Activated CD4-positive, alpha-beta T cell treated with anti-CD3 and anti-CD28 coated beads for 36 hours (primary cell): ENCODE measurements at regions not wholly inside any gene's neighbourhood (a gene's known extent, or its start where the extent isn't known, plus 50 kb on each side); places are given as distances from the start of the nearest gene placed in this dataset.

Source experiments
- ATAC-seq: fragments of 200-7000 bp; cut with Tn5 transposase; one replicate; pipeline ENCODE4 v1.10.0; 2021; ENCODE audit warnings: mild to moderate bottlenecking, moderate library complexity
- CTCF ChIA-PET: fragments of 350-600 bp; sonication (Branson Sonifier 250); formaldehyde crosslinking; loops from one replicate; lab custom pipeline; 2021; ENCODE audit warnings: antibody characterized with exemption; lab: Charles Lee
- POLR2A ChIA-PET: fragments of 350-600 bp; sonication (Branson Sonifier 250); formaldehyde crosslinking; loops from one replicate; lab custom pipeline; 2021; ENCODE audit warnings: antibody characterized with exemption, inconsistent platforms; lab: Charles Lee
- DNase-seq: peaks from one replicate; pipeline ENCODE4 v3.0.0-alpha.2; 2020
- H3K27ac Mint-ChIP-seq: one replicate; pipeline ENCODE4 v1.8.0; 2021; ENCODE audit warnings: mixed read lengths
- H3K27me3 Mint-ChIP-seq: one replicate; pipeline ENCODE4 v1.8.0; 2021; ENCODE audit warnings: mixed read lengths
- H3K36me3 Mint-ChIP-seq: one replicate; pipeline ENCODE4 v1.8.0; 2021; ENCODE audit warnings: low read depth, mixed read lengths
- H3K4me1 Mint-ChIP-seq: one replicate; pipeline ENCODE4 v1.8.0; 2021; ENCODE audit warnings: mixed read lengths
- H3K4me3 Mint-ChIP-seq: one replicate; pipeline ENCODE4 v1.8.0; 2021; ENCODE audit warnings: mild to moderate bottlenecking, moderate library complexity, mixed read lengths
- H3K9me3 Mint-ChIP-seq: one replicate; pipeline ENCODE4 v1.8.0; 2021; ENCODE audit warnings: low read depth, mixed read lengths
- intact Hi-C, 2 experiments: fragments of 100-400 bp; cut with DNase I in 1 of 2; cut with micrococcal nuclease in 1 of 2; formaldehyde crosslinking; loops; one replicate each; pipeline versions ENCODE4 v1.14.2 to v1.15.1; 2022 to 2024; cut with DNase I, micrococcal nuclease

- ChIA-PET CTCF (no interaction called here), POLR2A (no interaction called here)
- Mint-ChIP-seq H3K36me3 (no peaks in the 10 kb centered on the region), H3K27me3 (no peaks in the 10 kb centered on the region), H3K4me1 (no peaks in the 10 kb centered on the region), H3K4me3 (no peak overlapping the region), H3K27ac (no peak overlapping the region), H3K9me3 (peaks cover 2% of the 10 kb centered on the region)
- DNase-seq (no peak), ATAC-seq (no peak)
- intact Hi-C loops, result loop anchor here in 1 of 2 experiments (10.0 kb wide), 1 partner anchor 1532 kb away; no protein-coding TSS in a partner anchor
These were observed 431.2 kb upstream of the CHST9 start for GRCh38 chr18:27616324-27616723.

DNA sequence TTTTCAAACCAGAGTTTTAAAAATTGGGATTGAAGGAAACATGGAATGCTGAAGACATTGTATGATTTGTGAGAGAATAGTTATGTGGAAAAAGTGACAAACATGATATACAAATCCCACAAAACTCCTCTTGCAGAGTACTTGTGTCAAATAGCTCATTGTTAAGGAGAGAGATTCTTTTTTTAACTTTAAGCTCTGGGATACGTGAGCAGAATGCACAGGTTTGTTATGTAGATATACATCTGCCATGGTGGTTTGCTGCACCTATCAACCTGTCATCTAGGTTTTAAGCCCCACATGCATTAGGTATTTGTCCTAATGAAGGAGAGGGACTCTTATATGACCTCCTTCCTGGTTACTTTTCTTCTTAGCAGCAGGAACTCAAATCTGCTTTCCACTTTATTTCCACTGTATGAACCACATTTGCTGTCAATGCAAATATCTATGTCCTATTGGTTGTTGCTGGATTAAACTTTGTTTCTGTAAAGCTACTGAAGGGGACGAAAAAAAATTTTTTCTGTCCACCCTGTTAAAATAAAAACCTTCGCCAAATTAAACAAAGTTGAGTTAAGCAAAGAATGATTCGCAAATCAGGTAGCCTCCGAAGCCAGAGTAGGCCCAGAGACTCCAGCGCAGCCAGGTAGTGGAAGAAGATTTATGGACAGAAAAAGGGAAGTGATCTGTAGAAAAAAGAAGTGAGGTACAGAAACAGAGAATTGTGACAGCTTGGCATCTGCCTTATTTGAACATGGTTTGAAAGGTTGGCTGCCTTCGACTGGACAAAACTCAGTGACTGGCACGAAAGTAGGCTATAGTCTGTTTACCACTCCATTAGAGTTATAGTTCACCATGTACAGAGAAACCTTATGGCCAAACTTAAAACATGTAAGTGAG lies 430.1 kb upstream of the CHST9 start:
- Mint-ChIP-seq H3K27me3 (no peaks in the 10 kb centered on the region), H3K9me3 (peaks cover 2% of the 10 kb centered on the region), H3K36me3 (no peaks in the 10 kb centered on the region), H3K4me1 (no peaks in the 10 kb centered on the region), H3K4me3 (no peak overlapping the region), H3K27ac (no peak overlapping the region)
- ATAC-seq (no peak), DNase-seq (no peak)
- POLR2A ChIA-PET, result no interaction called here
- intact Hi-C loops, result loop anchor here in 1 of 2 experiments (10.0 kb wide), 1 partner anchor 1530 kb away; no protein-coding TSS in a partner anchor
- CTCF ChIA-PET, result interaction anchor here (0.7 kb wide), 1 partner anchor 1237 kb away, joined by 3 read pairs; no protein-coding TSS in a partner anchor

DNA sequence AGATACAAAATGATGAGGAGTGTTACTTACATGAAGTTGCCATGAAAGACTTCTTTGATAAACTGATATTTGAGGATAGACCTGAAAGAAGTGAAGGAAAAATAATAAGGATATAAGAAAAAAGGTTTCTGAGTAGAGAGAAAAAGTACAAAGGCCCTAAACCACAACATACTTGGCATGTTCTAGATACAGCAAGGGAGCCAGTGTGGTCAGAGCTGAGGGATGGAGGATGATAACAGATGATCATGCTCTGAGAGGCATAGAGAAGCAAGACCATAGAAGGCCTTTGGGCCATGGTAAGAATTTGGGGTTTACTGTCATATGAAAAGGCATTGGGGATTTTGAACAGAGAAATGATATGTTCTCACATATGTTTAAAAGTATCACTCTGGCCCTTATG lies 424.1 kb upstream of the CHST9 start:
- Mint-ChIP-seq H3K36me3 (no peaks in the 10 kb centered on the region), H3K27me3 (no peaks in the 10 kb centered on the region), H3K4me1 (no peaks in the 10 kb centered on the region), H3K4me3 (no peak overlapping the region), H3K27ac (no peak overlapping the region), H3K9me3 (no peaks in the 10 kb centered on the region)
- intact Hi-C loops, result loop anchor here in 1 of 2 experiments (10.0 kb wide), 1 partner anchor 586 kb away; no protein-coding TSS in a partner anchor
- ChIA-PET CTCF (interaction anchor here (0.7 kb wide), 1 partner anchor 10 kb away, joined by 3 read pairs; no protein-coding TSS in a partner anchor), POLR2A (no interaction called here)
- DNase-seq, result no peak
- ATAC-seq, result no peak

DNA sequence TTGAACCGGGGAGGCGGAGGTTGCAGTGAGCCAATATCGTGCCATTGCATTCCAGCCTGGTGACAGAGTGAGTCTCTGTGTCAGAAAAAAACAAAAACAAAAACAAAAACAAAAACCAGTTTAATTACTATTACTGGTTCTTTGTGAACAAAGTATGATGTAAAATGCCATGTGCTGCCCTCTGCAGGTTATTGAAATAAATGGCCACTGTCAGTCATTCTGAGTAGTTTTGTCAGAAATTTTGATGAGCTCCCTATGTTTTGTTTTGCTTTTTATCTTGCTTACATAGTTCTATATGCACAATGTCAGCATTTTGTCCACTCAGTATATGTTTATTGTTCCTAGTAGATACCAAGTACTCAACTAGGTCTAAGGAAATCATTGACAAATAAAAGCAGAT lies 423.6 kb upstream of the CHST9 start:
- intact Hi-C loops, result loop anchor here in 1 of 2 experiments (10.0 kb wide), 1 partner anchor 586 kb away; no protein-coding TSS in a partner anchor
- no peak for DNase-seq

DNA sequence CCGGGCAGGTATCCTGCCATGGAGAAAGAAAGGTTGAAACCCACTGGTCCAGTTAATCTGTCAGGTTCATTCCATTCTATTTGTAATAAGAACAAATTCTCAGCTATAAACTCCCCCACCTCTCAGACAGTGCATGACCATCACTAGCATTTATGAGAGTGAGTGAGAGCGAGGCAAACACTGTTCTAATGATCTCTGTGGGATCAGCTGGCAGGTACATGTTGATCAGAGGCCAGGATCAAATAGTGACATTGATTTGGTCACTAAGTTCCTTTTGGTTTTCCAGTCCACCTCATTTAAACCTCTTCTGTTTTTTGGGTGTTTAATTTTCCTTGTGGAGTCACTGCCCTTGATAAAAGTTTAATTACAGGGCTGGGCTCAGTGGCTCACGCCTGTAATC lies 423.1 kb upstream of the CHST9 start:
- intact Hi-C loops, result loop anchor here in 1 of 2 experiments (10.0 kb wide), 1 partner anchor 587 kb away; no protein-coding TSS in a partner anchor
- CTCF ChIA-PET, result no interaction called here
- H3K27ac Mint-ChIP-seq, result no peak overlapping the region

More for the DNA sequence above, 423.6 kb upstream of the CHST9 start:
- ChIA-PET POLR2A (no interaction called here), CTCF (interaction anchor here (0.7 kb wide), 1 partner anchor 9 kb away, joined by 3 read pairs; no protein-coding TSS in a partner anchor)
- ATAC-seq, result no peak
- no peak overlapping the region for H3K4me3 Mint-ChIP-seq
- no peak overlapping the region for H3K27ac Mint-ChIP-seq
- no peaks in the 10 kb centered on the region for H3K9me3 Mint-ChIP-seq
- H3K27me3 Mint-ChIP-seq, result no peaks in the 10 kb centered on the region
- H3K36me3 Mint-ChIP-seq, result no peaks in the 10 kb centered on the region
- no peaks in the 10 kb centered on the region for H3K4me1 Mint-ChIP-seq

DNA sequence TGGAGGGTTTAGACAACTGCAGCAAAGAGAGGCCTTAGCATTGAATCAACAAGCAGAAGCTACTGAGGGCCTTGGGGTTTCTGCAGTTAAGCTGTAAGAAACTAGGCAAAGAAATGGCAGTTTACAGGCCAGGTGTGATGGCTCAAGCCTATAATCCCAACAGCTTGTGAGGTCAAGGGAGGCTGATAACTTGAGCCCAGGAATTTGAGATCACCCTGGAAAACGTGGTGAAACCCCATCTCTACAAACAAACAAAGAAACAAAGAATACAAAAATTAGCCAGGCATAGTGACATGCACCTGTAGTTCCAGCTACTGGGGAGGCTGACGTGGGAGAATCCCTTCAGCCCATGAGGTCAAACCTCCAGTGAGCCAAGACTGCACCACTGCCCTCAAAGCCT lies 421.6 kb upstream of the CHST9 start:
- no peak for DNase-seq
- Mint-ChIP-seq H3K27ac (no peak overlapping the region), H3K4me3 (no peak overlapping the region), H3K27me3 (no peaks in the 10 kb centered on the region), H3K4me1 (no peaks in the 10 kb centered on the region), H3K36me3 (no peaks in the 10 kb centered on the region), H3K9me3 (no peaks in the 10 kb centered on the region)
- ATAC-seq, result no peak
- ChIA-PET POLR2A (no interaction called here), CTCF (no interaction called here)
- intact Hi-C loops, result loop anchor here in 1 of 2 experiments (10.0 kb wide), 1 partner anchor 588 kb away; no protein-coding TSS in a partner anchor

More for the DNA sequence above, 423.1 kb upstream of the CHST9 start:
- H3K9me3 Mint-ChIP-seq, result no peaks in the 10 kb centered on the region
- H3K4me3 Mint-ChIP-seq, result no peak overlapping the region
- H3K27me3 Mint-ChIP-seq, result no peaks in the 10 kb centered on the region
- ATAC-seq (no peak), DNase-seq (no peak)
- no peaks in the 10 kb centered on the region for H3K36me3 Mint-ChIP-seq
- no peaks in the 10 kb centered on the region for H3K4me1 Mint-ChIP-seq
- POLR2A ChIA-PET, result no interaction called here

DNA sequence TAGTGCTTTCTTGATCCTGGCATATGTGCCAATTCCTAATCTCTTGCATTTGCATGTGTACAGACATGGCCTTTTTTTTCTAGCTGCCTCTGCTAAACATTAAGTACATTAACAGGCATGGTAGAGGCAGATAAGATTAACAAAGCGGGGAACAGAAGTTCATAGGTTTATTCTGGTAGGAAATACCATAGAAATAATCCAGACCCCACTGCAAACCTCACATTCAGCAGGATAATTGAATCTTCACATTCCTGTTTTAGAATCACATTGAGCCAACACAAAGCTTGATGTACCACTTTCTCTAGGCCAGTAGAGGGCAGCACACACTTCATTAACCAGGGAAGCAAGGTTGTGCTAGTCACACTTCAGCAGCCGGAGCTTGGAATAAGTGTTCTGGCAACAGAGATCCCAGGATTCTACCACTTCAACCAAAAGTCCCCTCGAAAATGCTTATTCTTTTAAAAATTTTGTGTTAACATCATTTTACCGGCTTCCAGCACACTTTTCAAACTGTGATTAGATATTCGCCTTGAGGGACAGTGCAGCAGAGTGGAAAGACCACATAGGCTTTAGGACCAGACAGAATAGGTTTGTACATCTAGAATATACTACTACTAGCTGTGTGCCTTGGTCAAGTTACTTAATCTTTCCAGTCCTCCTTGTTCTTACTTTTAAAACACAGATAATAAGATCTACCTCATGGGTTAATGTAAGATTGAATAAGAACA lies 420.2 kb upstream of the CHST9 start:
- no peaks in the 10 kb centered on the region for H3K4me1 Mint-ChIP-seq
- no peaks in the 10 kb centered on the region for H3K27me3 Mint-ChIP-seq
- no peak overlapping the region for H3K27ac Mint-ChIP-seq
- POLR2A ChIA-PET, result no interaction called here
- ATAC-seq, result no peak
- intact Hi-C loops, result loop anchor here (1.0 to 10.0 kb wide), 2 partner anchors 584 to 590 kb away; no protein-coding TSS in a partner anchor
- H3K4me3 Mint-ChIP-seq, result no peak overlapping the region
- DNase-seq, result peak; percentile 39
- no peaks in the 10 kb centered on the region for H3K36me3 Mint-ChIP-seq
- no peaks in the 10 kb centered on the region for H3K9me3 Mint-ChIP-seq
- CTCF ChIA-PET, result interaction anchor here (0.6 to 1.5 kb wide), 12 partner anchors 9 to 1174 kb away, joined by 3 to 4 read pairs (median 3); no protein-coding TSS in a partner anchor

DNA sequence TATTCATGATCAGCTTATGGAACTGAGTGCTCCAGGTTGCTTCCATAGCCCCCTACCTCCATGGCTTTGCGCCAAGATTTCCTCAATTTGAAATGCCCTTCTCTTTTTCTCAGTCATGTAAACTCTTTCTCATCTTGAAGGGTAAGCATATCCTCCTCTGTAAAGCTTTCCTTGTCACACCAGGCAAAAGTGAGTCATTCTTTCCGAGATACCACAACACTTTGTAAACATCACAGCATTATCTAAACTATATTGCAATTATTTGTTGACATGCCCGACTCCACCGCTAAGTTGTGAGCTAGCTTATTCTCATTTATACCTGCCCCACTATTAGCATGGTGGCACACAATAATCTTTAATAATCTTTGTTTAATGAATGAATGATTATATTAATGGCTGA lies 419.5 kb upstream of the CHST9 start:
- no peaks in the 10 kb centered on the region for H3K36me3 Mint-ChIP-seq
- DNase-seq (no peak), ATAC-seq (no peak)
- no peaks in the 10 kb centered on the region for H3K9me3 Mint-ChIP-seq
- ChIA-PET POLR2A (no interaction called here), CTCF (interaction anchor here (0.6 to 1.5 kb wide), 7 partner anchors 12 to 1146 kb away, joined by 3 to 4 read pairs (median 3); no protein-coding TSS in a partner anchor)
- H3K27me3 Mint-ChIP-seq, result no peaks in the 10 kb centered on the region
- H3K4me1 Mint-ChIP-seq, result no peaks in the 10 kb centered on the region
- intact Hi-C loops, result loop anchor here (5.0 to 10.0 kb wide), 2 partner anchors 587 to 590 kb away; no protein-coding TSS in a partner anchor
- H3K4me3 Mint-ChIP-seq, result no peak overlapping the region
- H3K27ac Mint-ChIP-seq, result no peak overlapping the region

- intact Hi-C loops, result loop anchor here (5.0 to 10.0 kb wide), 2 partner anchors 585 to 593 kb away; no protein-coding TSS in a partner anchor
- Mint-ChIP-seq H3K9me3 (no peaks in the 10 kb centered on the region), H3K36me3 (no peaks in the 10 kb centered on the region), H3K4me3 (no peak overlapping the region), H3K27me3 (no peaks in the 10 kb centered on the region), H3K4me1 (no peaks in the 10 kb centered on the region), H3K27ac (no peak overlapping the region)
- DNase-seq (no peak), ATAC-seq (no peak)
- ChIA-PET POLR2A (no interaction called here), CTCF (no interaction called here)
These were observed 417.0 kb upstream of the CHST9 start for GRCh38 chr18:27602092-27602491.

GRCh38 chr18:27600245-27600644 lies 415.1 kb upstream of the CHST9 start:
- Mint-ChIP-seq H3K27me3 (no peaks in the 10 kb centered on the region), H3K9me3 (no peaks in the 10 kb centered on the region), H3K4me3 (no peak overlapping the region), H3K27ac (no peak overlapping the region), H3K4me1 (no peaks in the 10 kb centered on the region), H3K36me3 (no peaks in the 10 kb centered on the region)
- ATAC-seq (no peak), DNase-seq (no peak)
- intact Hi-C loops, result loop anchor here (5.0 to 10.0 kb wide), 2 partner anchors 583 to 595 kb away; no protein-coding TSS in a partner anchor
- POLR2A ChIA-PET, result no interaction called here
- CTCF ChIA-PET, result interaction anchor here (0.5 to 0.8 kb wide), 2 partner anchors 437 to 1026 kb away, joined by 3 read pairs; no protein-coding TSS in a partner anchor
